Parathyroid adenoma (tissue), 2 donors: ENCODE measurements at regions not wholly inside any gene's neighbourhood (a gene's known extent, or its start where the extent isn't known, plus 50 kb on each side); places are given as distances from the start of the nearest gene placed in this dataset.

Experiments used
- H2AFZ ChIP-seq: fragments of 300-600 bp; sonication (generic); one replicate; pipeline ENCODE4 v1.7.0; 2017; ENCODE audit warnings: antibody characterized with exemption, mild to moderate bottlenecking
- H3K27ac ChIP-seq: fragments of 300-600 bp; sonication (generic); one replicate; pipeline ENCODE4 v1.7.0; 2017
- H3K27me3 ChIP-seq: fragments of 300-600 bp; sonication (generic); one replicate; pipeline ENCODE4 v1.7.0; 2017; ENCODE audit warnings: low read length; ENCODE audit not compliant: control insufficient read depth, insufficient read depth
- H3K36me3 ChIP-seq: fragments of 300-600 bp; sonication (generic); one replicate; pipeline ENCODE4 v1.7.0; 2017; ENCODE audit warnings: low read length; ENCODE audit not compliant: control insufficient read depth, insufficient read depth
- H3K4me1 ChIP-seq: fragments of 300-600 bp; sonication (generic); one replicate; pipeline ENCODE4 v1.7.0; 2017; ENCODE audit warnings: control low read depth
- H3K4me2 ChIP-seq: fragments of 300-600 bp; sonication (generic); one replicate; pipeline ENCODE4 v1.7.0; 2017; ENCODE audit warnings: low read length
- H3K4me3 ChIP-seq: fragments of 300-600 bp; sonication (generic); one replicate; pipeline ENCODE4 v1.7.0; 2017; ENCODE audit warnings: low read depth, low read length
- H3K79me2 ChIP-seq: fragments of 300-600 bp; sonication (generic); one replicate; pipeline ENCODE4 v1.7.0; 2017; ENCODE audit warnings: control low read depth
- H3K9ac ChIP-seq: fragments of 300-600 bp; sonication (generic); one replicate; pipeline ENCODE4 v1.7.0; 2017; ENCODE audit warnings: mild to moderate bottlenecking
- H3K9me3 ChIP-seq: fragments of 300-600 bp; sonication (generic); one replicate; pipeline ENCODE4 v1.7.0; 2017; ENCODE audit warnings: low read length; ENCODE audit not compliant: control insufficient read depth
- CTCF ChIP-seq: fragments of 300-600 bp; sonication (generic); IDR thresholded peaks from one replicate; pipeline ENCODE4 v1.7.0; 2017; ENCODE audit warnings: antibody characterized with exemption, mild to moderate bottlenecking
- donor health status: primary hyperparathyroidism.

- H3K4me1 ChIP-seq: no peaks in the 10 kb centered on the region
- no peak for TF ChIP-seq CTCF
- no peaks in the 10 kb centered on the region for H3K79me2 ChIP-seq
- H3K4me3 ChIP-seq: no peak overlapping the region
- no peak overlapping the region for H3K27ac ChIP-seq
- no peaks in the 10 kb centered on the region for H3K36me3 ChIP-seq
- H2AFZ ChIP-seq: no peak overlapping the region
- no peak overlapping the region for H3K4me2 ChIP-seq
- no peak overlapping the region for H3K9ac ChIP-seq
- H3K9me3 ChIP-seq: no peaks in the 10 kb centered on the region
- no peaks in the 10 kb centered on the region for H3K27me3 ChIP-seq
Observed at GRCh38 chr10:124340033-124340760, 78.5 kb downstream of the OAT start.

DNA sequence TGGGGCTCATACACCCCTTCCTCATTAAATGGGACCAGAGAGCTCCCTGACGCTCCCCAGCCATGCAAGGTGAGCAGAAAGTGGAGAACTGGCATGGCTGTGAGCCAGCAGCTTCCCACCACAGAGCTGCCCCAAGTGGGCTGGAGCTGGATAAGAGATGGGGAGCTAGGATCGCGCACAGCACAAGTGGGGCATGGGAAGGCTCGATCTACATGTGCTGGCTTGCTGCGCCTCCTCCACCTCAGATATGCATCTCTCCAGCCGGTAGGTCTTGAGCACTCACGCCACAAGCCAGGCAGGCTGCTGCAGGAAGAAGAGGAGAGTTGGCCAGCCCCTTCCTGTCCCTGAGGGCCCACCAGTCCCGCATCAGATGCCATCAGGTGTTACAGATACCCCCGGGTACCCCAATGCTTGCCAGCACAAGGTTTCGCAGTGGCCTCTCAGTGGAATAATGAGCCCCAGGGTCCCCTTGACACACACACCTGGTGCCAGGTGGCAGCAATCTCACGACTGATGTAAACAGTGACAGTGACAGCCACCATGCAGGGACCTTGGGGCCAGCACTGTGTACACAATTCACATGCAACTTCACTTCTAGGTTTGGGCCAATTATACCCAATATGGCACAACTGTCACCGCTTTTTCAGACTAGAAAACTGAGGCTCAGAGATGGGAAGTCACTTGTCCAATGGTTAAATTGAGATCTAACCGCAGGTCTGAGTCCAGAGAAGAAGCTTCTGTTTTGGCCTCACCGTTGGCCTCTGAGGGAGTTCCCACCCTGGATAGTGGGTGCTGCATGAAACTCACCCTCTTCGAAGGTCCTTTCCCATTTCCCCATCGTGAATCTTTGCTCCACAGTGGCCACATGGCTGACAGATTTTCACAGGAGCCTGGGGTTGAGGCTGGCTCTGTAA lies 79.3 kb downstream of the OAT start:
- Histone ChIP-seq H3K27ac (no peak overlapping the region), H3K27me3 (no peaks in the 10 kb centered on the region), H2AFZ (no peak overlapping the region), H3K4me3 (no peak overlapping the region), H3K9ac (no peak overlapping the region), H3K4me2 (no peak overlapping the region), H3K4me1 (no peaks in the 10 kb centered on the region), H3K79me2 (no peaks in the 10 kb centered on the region), H3K36me3 (no peaks in the 10 kb centered on the region), H3K9me3 (no peaks in the 10 kb centered on the region)
- no peak for TF ChIP-seq CTCF

DNA sequence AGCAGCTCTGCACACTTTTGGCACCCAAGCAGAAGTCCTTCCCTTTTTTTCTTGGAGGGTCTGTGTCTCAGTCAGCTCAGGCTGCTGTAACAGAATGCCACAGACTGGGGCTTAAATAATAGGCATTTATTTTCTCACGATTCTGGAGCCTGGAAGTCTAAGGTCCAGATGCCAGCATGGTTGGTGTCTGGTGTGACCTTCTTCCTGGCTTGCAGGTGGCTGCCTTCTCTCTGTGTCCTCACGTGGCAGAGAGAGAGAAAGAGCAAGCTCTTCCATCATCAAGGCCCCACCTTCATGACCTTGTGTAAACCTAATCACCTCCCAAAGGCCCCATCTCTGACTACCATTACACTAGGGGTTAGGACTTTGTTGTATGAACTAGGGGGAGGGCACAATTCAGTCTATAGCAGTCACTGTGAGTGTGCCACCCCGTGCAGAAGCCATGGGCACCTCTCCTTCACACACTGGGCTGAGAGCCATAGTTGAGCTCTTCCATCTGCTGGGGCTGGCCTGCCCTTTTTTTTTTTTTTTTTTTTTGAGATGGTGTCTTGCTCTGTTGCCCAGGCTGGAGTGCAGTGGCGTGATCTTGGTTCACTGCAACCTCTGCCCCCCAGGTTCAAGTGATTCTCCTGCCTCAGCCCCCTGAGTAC lies 80.3 kb downstream of the OAT start:
- H3K4me3 ChIP-seq: no peak overlapping the region
- no peaks in the 10 kb centered on the region for H3K27me3 ChIP-seq
- no peaks in the 10 kb centered on the region for H3K79me2 ChIP-seq
- no peaks in the 10 kb centered on the region for H3K4me1 ChIP-seq
- H3K4me2 ChIP-seq: no peak overlapping the region
- H3K36me3 ChIP-seq: no peaks in the 10 kb centered on the region
- no peak overlapping the region for H3K27ac ChIP-seq
- H3K9ac ChIP-seq: no peak overlapping the region
- no peaks in the 10 kb centered on the region for H3K9me3 ChIP-seq
- no peak for TF ChIP-seq CTCF
- no peak overlapping the region for H2AFZ ChIP-seq

- no peak overlapping the region for H3K4me2 ChIP-seq
- TF ChIP-seq CTCF: no peak
Observed at GRCh38 chr10:124336186-124336585, 82.5 kb downstream of the OAT start.

More at GRCh38 chr10:124336186-124336585, 82.5 kb downstream of the OAT start:
- no peaks in the 10 kb centered on the region for H3K79me2 ChIP-seq
- no peaks in the 10 kb centered on the region for H3K9me3 ChIP-seq
- H3K27me3 ChIP-seq: no peaks in the 10 kb centered on the region
- H2AFZ ChIP-seq: no peak overlapping the region
- no peak overlapping the region for H3K4me3 ChIP-seq
- no peaks in the 10 kb centered on the region for H3K4me1 ChIP-seq
- no peak overlapping the region for H3K9ac ChIP-seq
- H3K27ac ChIP-seq: no peak overlapping the region
- no peaks in the 10 kb centered on the region for H3K36me3 ChIP-seq
